ENCODE measurements at regions not wholly inside any gene's neighbourhood (a gene's known extent, or its start where the extent isn't known, plus 50 kb on each side); places are given as distances from the start of the nearest gene placed in this dataset.
"Not testable (repeated sequence)": the region's sequence is repeated elsewhere in the genome, so short reads cannot be mapped to it uniquely, and the experiment has no call there.

DNA sequence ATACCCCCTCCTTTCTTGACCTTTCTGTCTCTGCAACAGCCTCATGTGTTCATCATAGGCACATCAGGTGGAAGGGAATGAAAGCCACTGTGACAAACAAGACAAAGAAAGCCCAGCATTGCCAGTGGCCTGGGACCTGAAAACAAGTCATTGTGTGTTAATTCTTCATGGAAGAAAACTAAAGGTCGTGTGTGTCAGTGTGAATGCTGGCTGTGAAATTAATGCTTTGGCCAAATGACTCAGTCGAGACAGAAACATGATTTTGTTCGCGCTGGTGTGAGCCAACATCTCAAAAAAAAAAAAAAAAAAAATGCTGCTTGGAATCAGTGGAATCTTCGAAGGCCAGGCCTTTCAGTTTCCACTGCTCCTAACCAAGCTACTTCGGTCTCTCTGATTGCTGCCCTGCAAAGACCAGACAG is 386.5 kb upstream of the PROK2 start:
- intact Hi-C loops (cut with DNase I), result no loop called here
- ATAC-seq (peak; percentile 66 to 75), DNase-seq (peak; percentile 29)

DNA sequence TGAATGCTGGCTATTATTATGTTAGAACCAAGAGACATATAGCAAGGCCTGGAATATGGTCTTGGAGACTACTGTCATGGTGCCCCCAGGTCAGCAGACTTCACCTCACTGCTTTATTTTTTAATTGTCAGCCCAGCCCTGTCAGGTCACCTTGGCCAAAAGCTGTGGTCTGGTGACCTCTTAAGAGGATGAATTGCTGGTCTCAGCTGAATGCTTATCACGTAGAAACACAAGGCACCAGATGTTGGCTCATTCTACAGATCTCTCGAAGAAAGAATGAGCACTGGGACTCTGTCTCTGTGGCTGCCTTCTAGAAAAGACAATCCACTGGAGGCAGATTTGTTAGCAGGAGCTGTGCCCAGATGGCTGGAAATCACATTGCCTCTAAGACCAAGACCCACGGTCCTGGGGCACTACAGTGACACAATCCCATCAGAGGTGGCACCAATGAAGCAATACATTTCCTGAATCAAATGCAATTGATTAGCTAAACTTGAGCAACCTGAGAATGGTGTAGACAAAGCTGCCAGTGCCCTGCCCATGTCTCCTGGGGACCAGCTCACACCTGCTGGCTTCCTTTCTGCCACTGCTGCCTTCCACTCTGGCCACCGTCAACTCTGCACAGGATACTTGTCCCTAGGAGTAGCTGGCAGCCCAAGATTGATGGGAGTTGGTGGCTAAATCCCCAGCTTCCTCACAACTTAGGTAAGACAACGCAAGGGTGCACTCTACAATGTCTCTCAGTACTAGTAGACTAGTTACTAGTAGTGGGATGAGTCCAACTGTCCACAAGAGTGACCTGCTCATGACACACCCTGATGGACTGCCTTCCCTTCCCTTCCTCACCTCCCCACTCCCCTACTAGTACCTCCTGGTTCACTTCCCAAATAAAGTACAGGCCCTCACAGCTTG is 384.9 kb upstream of the PROK2 start:
- intact Hi-C loops (cut with DNase I), result no loop called here
- DNase-seq (no peak), ATAC-seq (no peak)

DNA sequence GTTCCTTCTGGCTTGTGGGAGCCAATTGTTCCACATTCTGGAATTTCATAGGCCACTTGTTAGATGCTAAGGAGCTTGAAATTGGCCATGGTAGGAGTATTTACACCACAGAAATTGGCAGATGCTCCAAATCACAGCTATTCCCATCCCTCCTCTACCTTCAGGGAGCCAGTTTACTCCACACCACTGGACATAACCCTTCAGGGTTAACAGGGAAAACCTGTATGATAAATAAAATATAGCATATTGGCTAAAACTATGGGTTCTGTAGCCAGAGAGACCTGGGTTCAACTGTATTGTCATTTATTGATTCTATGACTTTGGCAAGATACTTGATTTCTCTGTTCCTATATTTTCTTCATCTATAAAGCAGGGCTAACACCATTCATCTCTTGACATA is 384.2 kb upstream of the PROK2 start:
- intact Hi-C loops (cut with DNase I), result no loop called here
- no peak for DNase-seq
- ATAC-seq, result no peak

DNA sequence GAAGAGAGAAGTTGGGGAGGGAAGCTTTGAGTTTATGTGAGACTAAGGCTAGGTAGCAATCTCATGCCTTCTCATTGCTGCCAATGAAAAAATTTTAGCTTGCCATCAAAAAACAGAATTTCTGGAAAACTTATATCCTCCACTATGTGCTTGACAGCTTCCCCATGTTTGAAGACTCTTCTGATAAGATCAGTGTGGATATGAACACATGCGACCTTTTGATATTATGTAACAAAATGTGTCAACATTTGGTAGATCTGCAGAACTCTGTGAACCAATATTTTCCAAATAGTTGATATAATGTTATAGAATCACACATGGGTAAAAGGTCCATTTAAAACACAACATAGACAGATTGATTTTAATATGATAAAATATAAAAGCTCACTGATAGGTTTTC is 380.9 kb upstream of the PROK2 start:
- DNase-seq (no peak), ATAC-seq (no peak)
- intact Hi-C loops (cut with DNase I), result no loop called here

DNA sequence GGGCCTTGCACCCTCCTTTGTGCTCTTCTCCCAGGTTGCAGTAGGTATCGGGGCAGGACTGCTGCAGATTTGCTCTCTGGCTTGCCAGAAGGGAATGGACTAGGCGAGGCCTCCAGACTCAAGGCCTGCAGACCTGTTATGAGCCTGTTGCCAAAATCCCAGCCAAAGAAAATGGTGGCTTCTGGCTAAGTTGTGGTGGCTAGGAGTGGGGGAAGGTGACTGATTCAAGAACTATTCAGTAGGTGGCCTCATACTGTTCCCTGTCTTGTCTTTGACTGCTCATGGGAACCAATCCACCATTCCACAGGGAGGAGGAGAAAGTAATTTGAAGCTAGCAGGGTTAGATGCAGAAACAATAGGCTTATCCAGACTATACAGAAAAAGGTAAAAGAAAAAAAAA is 380.4 kb upstream of the PROK2 start:
- DNase-seq, result no peak
- ATAC-seq, result no peak
- intact Hi-C loops (cut with DNase I), result no loop called here

DNA sequence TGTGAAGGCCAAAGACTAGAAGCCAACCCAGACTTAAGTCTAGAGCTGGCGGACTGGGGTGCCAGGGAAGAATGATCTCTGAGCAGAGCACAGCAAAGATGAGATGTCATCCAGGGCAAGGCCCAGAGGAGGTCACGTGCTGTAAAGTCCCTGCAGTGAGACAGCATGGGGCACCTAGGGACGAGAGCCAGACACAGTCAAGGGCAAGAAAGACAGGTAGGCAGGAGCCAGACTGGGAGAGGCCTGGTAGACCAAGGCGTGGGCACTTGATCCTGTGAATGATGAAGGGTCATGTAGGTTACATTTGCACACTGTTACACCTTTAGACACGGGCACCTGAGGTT is 379.7 kb upstream of the PROK2 start:
- intact Hi-C loops (cut with DNase I), result no loop called here

DNA sequence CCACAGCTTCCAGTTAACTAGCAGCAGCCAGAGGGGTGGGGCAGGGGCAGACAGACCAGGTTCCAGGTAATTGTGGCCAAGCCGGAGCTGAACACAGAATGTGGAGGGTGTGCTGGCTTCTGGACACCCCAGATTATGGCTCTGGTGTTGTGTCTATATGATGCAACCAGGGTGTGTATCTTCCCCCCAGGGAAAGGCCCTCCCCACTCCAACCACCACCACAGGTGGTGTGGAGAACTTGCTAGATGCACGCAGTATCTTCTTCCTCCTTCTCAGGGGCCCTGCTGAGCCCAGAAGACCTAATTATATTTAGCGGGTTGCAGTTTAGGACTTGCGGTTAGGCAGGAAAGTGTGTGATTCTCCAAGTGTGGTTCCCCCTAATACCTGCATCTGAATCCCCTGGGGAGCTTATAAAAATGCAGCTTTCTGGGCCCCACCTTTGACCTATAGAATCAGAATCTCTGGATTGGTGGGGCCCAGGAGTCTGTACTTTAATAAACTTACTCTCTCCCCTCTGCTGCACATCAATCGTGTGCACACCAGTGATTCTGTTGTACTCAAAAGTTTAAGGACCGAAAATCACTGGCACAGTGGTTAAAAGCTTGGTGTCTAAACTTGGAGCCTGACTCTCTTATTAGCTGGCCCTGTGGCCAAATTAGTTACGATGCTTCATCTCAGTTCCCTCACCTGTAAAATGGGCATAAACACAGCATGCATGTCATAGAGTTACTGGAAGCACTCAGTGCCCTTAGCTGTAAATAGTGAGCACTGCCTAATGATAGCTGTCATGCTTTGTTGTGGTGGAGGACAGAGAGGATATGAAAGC is 379.1 kb upstream of the PROK2 start:
- DNase-seq (no peak), ATAC-seq (peak in 1 of 2 donors; percentile 10)
- intact Hi-C loops (cut with DNase I), result no loop called here

More for the DNA sequence above, 379.7 kb upstream of the PROK2 start:
- DNase-seq (no peak), ATAC-seq (no peak)

DNA sequence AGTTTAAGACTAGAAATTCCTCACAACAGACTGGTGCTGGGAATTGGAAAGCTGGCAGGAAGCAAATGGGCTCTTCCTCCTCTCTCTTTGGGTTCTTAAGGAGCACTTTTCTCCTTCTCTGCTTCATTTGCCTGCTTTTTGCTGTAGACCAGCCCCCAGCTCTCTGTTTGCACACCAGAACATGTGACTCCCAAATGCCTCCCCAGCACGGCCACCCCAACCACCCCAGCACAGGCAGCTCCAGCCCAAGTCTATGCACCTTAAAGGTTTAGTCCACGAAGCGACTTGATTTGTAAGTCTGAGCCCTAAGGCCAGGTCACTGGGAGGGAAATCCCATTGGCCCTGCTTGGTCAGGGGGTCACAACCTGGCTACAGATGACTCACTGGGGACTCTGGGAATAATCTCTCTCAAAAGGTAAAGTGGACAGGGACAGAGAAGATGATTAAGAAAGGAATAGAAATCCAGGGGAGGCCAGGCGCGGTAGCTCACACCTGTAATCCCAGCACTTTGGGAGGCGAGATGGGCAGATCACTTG is 377.8 kb upstream of the PROK2 start:
- no peak for DNase-seq
- no peak for ATAC-seq
- intact Hi-C loops (cut with DNase I), result no loop called here

DNA sequence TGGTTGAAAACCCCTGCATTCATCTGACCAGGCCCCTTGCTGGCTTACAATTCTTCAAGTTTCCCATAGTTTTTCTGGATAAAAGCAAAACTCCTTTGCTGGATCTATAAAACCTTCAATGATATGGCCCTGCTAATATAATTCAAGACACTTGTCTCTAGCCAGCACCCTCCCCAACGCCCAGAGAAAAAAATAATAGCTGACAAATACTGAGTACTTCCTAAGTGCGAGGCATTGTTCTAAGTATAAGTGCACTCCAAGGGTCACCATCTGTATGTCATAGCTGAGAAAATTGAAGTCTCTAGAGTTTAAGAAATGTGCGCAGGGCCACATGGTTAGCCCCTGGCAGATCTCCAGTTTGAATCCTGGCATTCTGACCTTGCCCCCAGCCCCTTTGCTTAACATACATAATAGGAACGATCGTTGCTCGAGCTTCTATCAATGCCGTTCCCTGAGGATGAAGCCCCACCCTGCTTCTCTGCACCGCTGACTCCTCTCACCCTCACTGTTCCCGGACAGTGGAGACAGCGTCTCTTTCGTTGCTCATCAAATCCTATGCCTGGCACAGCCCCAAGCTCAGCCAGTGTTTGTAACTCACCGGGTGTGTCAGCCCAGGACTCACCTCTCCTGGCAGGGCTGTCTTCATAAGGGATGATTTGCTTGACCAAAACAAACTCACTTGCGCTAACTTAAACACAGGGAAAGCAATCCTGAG is 377.1 kb upstream of the PROK2 start:
- DNase-seq, result peak; percentile 47
- ATAC-seq, result peak; percentile 35 to 87
- intact Hi-C loops (cut with DNase I), result no loop called here

DNA sequence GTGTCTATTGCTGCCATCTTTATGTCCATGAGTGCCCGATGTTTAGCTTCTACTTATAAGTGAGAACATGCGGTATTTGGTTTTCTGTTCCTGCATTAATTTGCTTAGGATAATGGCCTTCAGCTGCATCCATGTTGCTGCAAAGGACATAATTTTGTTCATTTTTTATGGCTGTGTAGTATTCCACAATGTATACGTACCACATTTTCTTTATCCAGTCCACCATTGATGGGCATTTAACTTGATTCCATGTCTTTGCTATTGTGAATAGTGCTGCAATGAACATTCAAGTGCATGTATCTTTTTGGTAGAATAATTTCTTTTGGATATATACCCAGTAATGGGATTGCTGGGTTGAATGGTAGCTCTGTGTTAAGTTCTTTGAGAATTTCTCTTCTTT is 376.3 kb upstream of the PROK2 start:
- intact Hi-C loops (cut with DNase I); ATAC-seq; DNase-seq: not testable (repeated sequence)

DNA sequence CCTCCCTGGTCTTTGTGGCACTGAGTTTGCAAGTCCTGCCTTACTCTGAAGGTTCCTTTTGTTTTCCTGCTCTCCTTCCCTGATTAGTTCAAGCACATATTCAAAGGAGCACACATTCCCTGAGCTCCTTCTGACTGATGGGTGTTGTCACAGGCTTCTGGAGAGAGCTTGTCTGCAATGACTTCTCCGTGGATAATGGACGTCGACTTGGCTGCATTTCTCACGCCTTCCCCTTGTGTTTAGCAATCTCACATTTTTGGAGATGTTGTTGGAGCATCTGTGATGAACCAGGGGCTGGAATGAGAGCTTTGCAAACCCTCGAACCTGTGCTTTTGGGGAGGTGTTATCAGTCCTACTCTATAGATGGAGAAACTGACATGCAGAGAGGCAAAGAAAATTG is 375.4 kb upstream of the PROK2 start:
- intact Hi-C loops (cut with DNase I), result no loop called here
- no peak for ATAC-seq
- no peak for DNase-seq

DNA sequence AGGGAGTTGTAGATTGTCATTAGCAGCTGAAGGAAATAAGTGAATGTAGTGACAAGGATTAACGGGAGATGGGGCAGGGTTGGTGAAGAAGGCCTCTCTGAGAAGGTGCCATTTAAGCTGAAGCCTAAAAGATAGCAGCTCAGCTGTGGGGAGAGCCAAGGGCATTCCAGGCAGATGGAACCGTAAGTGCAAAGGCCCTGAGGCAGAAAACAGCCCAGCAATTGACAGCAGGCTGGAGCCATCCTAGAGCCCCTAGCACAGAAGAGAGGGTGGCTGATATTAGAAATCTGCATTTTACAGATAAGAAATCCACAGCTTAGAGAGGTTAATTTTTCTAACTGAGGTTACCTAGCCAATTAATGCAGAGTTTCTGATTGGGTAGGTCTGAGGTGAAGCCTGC is 374.5 kb upstream of the PROK2 start:
- DNase-seq (no peak), ATAC-seq (no peak)
- intact Hi-C loops (cut with DNase I), result no loop called here

DNA sequence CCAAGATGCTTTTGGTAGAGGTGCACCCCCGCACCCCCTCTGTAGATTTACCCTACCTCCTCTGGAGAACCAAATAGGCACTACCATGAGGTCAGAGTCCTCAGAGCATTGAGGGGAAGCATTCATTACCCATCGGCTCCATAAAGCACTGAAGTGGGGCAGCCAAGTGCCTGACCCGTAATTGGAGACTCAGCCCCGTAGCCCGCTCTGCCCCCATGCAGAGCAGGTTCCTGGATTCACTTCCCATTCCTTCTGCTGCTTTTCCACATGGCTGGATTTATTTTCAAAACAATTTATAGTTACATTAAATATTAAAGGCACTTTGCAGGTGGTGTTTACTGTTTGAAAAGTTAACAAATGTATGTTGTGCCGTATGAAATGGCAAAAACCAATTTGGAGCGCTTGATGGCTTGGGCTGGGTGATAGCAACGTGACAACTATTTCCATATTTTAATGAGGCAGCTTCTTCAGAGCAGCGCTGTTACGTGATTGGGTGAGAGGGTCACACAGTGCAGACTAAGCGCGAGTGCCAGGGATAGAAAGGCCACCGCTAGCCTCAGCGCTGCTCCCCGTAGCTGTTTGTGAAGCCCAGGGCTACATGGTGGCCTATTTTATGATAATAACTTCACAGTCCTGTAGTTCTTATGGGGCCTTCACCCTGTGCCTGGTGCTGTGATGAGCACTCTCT is 373.8 kb upstream of the PROK2 start:
- intact Hi-C loops (cut with DNase I), result no loop called here
- DNase-seq, result no peak
- ATAC-seq, result no peak

DNA sequence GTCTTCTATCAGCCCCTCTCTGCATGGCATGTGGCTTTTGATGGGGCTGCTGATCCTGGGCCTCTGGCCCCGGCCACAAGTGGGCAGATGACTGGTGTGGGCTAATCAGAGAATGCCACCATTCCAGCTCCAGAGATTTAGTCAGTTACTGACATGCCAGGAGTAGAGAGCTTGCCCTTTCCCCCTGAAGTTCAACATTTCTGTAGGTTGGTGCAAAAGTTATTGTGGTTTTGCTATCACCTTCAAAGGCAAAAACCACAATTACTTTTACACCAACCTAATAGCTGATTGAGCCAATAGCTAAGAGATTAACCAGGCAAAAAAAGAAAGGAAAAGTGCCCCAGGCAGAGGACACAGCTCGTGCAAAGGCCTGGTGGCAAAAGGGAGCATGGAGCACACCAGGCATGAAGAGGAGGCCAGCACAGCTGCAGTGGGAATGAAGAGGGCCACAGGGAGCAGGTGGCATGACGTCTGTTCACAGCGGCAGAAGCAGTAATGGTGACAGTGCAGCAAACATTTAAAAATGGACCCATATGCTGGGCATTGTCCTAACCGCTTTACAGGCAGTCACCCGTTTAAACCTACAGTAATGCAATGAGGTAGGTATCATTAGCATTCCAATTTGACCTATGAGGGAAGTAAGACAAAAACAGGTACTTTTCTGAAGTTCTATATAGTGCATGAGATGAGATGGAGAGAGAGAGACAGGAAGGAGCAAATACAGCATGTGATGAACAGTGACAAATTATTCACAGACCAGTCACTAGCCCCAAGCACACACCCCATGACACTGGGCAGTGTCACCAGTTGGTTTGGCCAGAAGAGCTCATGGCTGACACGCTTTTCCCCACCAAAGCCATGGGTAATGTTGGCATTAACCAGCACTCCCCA is 373.0 kb upstream of the PROK2 start:
- intact Hi-C loops (cut with DNase I), result no loop called here
- no peak for ATAC-seq
- no peak for DNase-seq

DNA sequence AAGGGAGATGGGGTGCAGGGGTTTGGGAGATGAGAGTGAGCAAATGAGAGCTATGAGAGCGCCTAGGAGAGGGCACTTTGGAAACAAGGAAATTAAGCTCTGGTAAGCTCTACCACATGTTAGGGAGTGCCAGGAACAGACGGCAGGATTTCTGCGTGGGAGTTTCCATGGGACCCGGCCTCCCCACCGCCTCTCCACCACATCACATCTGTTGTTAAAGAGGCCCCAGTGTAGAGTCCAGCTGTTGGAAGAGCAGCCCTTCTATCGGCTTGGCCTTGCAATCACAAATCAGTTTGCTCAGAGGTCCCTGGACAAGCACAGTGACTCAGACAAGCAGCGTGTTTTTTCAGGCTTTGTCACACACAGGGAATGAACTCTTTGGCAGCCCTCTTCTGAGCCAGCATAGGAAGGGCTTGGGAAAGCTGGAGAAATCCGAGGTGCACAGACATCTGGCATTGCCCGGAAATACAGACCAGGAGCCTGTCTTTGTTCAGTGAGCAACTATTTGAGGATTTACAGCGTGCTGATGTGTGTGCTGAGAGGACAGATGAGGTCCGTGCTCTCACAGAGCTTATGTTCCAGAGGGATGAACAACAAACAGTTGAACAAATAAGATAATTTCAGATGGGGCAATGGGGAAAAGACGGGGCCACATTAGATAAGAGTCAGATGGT is 370.6 kb upstream of the PROK2 start:
- intact Hi-C loops (cut with DNase I), result no loop called here
- ATAC-seq, result peak; percentile 32 to 89
- DNase-seq, result peak; percentile 60

DNA sequence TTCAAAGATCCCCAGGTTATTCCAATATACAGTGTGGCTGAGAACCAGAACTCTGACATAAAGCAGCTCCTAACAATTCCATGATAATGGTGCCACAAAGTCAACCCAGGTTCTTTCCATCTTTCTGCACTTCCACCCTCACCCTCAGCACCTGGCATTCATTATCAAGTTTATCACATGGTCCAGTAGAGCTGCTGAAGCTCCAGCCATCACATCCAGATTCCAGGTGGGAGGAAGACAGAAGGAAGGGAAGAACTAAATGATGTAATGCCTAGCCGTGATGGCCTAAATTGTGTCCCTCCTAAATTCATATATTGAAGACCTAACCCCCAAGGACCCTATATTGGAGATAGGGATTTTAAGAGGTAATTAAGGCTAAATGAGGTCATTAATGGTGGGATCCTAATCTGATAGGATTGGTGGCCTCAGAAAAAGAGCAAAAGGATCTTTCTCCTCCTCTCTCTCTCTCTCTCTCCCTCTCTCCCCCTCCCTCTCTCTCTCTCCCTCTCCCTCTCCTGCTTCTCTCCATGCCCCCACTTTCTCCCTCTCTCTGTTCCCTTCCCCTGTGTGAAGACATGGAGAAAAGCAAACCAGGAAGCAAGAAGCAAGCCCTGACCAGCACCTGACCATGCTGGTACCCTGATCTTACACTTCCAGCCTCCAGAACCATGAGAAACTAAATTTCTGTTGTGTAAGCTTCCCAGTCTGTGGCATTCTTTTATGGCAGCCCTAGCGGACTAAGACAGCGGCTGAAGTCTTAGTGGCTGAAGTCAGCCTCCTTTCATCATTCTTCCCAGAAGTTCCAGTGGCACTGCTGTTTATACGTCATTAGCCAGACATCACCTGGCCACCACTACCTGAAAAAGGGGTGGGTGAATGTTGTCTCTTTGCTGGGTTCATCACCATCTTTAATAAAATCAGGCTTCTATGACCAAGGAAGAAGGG is 369.7 kb upstream of the PROK2 start:
- no peak for DNase-seq
- no peak for ATAC-seq
- intact Hi-C loops (cut with DNase I), result no loop called here

Measured in left cardiac atrium (tissue), 4 donors.